Tibial nerve (tissue), 3 donors: ENCODE measurements at regions not wholly inside any gene's neighbourhood (a gene's known extent, or its start where the extent isn't known, plus 50 kb on each side); places are given as distances from the start of the nearest gene placed in this dataset.

Experiments
- POLR2A ChIP-seq, 2 donors: fragments of 450-650 bp; IDR thresholded peaks; one replicate each; pipeline ENCODE4 v1.6.1; 2017; ENCODE audit warnings: antibody characterized with exemption in 2 of 2, mild to moderate bottlenecking in 2 of 2, moderate library complexity in 2 of 2
- TF ChIP-seq, protein P1 (sequence below), 5 experiments: fragments of 200-600 bp in 3 of 5; fragments of 450-650 bp in 2 of 5; sonication (generic) in 3 of 5; IDR thresholded peaks; one replicate each; pipeline ENCODE4 v1.5.1; 2016 to 2019; ENCODE audit warnings: antibody characterized with exemption in 5 of 5, mild to moderate bottlenecking in 3 of 5, moderate library complexity in 2 of 5

DNA sequence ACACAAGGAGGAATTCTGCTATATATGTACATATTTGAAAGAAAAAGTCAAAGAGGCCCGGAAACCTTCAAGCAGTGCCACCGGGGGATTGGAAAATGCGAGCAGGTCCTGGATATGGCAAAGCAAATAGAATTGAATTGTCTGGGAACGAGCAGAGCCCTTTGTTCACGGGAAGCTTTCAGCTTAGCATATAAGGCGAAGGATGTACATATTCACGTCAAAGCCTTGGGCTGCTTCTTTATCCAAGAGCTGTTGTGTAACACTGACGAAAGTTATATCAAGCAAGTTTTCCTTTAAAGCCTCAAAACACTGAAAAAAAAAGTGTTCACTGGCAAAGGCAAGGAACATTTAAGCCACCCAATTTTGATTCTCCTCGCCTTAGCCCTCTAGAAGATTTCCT lies 171.0 kb downstream of the GPX5 start:
- TF ChIP-seq, protein P1, sequence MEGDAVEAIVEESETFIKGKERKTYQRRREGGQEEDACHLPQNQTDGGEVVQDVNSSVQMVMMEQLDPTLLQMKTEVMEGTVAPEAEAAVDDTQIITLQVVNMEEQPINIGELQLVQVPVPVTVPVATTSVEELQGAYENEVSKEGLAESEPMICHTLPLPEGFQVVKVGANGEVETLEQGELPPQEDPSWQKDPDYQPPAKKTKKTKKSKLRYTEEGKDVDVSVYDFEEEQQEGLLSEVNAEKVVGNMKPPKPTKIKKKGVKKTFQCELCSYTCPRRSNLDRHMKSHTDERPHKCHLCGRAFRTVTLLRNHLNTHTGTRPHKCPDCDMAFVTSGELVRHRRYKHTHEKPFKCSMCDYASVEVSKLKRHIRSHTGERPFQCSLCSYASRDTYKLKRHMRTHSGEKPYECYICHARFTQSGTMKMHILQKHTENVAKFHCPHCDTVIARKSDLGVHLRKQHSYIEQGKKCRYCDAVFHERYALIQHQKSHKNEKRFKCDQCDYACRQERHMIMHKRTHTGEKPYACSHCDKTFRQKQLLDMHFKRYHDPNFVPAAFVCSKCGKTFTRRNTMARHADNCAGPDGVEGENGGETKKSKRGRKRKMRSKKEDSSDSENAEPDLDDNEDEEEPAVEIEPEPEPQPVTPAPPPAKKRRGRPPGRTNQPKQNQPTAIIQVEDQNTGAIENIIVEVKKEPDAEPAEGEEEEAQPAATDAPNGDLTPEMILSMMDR (IDR thresholded peaks at IDR 0.05), result no peak
- no peak for TF ChIP-seq POLR2A (IDR thresholded peaks at IDR 0.05)
